ENCODE measurements at regions not wholly inside any gene's neighbourhood (a gene's known extent, or its start where the extent isn't known, plus 50 kb on each side); places are given as distances from the start of the nearest gene placed in this dataset.

GRCh38 chr13:90453342-90453741 is 894.1 kb upstream of the MIR17HG start:
- Histone ChIP-seq H3K4me1 (ENCODE audit: insufficient read depth, low read length, poor library complexity, severe bottlenecking) (no peaks in the 10 kb centered on the region), H3K27me3 (replicated peaks; ENCODE audit: insufficient read depth, low read depth, low read length, poor library complexity) (no peaks in the 10 kb centered on the region), H3K9me3 (ENCODE audit: low read depth, low read length, poor library complexity, severe bottlenecking) (no peaks in the 10 kb centered on the region), H3K4me3 (ENCODE audit: low read depth, low read length, poor library complexity, severe bottlenecking) (no peak overlapping the region), H3K27ac (ENCODE audit: low read depth, low read length, poor library complexity, severe bottlenecking) (no peak overlapping the region), H3K36me3 (ENCODE audit: insufficient read depth, low read length, poor library complexity, severe bottlenecking) (no peaks in the 10 kb centered on the region)
- no peak for TF ChIP-seq CTCF (conservative IDR thresholded peaks at IDR 0.05; ENCODE audit: low read depth, low read length)
- TF ChIP-seq EZH2 (IDR thresholded peaks at IDR 0.05; ENCODE audit: borderline replicate concordance, low read depth, low read length, poor library complexity, severe bottlenecking): no peak
- ChIA-PET CTCF (no interaction called here), POLR2A (ENCODE audit: low non-redundant PET) (no interaction called here)
- no peak for DNase-seq (ENCODE audit: low spot score)
- BruUV-seq (replicated peaks): no TSS peak
- intact Hi-C loops (cut with micrococcal nuclease; ENCODE audit: unreplicated experiment): no loop called here

GRCh38 chr13:90454002-90454636 is 893.4 kb upstream of the MIR17HG start:
- intact Hi-C loops (cut with micrococcal nuclease; ENCODE audit: unreplicated experiment): no loop called here
- DNase-seq (ENCODE audit: low spot score): no peak
- Histone ChIP-seq H3K4me3 (ENCODE audit: low read depth, low read length, poor library complexity, severe bottlenecking) (no peak overlapping the region), H3K4me1 (ENCODE audit: insufficient read depth, low read length, poor library complexity, severe bottlenecking) (no peaks in the 10 kb centered on the region), H3K27ac (ENCODE audit: low read depth, low read length, poor library complexity, severe bottlenecking) (no peak overlapping the region), H3K36me3 (ENCODE audit: insufficient read depth, low read length, poor library complexity, severe bottlenecking) (no peaks in the 10 kb centered on the region), H3K9me3 (ENCODE audit: low read depth, low read length, poor library complexity, severe bottlenecking) (no peaks in the 10 kb centered on the region), H3K27me3 (replicated peaks; ENCODE audit: insufficient read depth, low read depth, low read length, poor library complexity) (no peaks in the 10 kb centered on the region)
- CTCF ChIA-PET: no interaction called here
- no peak for TF ChIP-seq CTCF (conservative IDR thresholded peaks at IDR 0.05; ENCODE audit: low read depth, low read length)
- TF ChIP-seq EZH2 (IDR thresholded peaks at IDR 0.05; ENCODE audit: borderline replicate concordance, low read depth, low read length, poor library complexity, severe bottlenecking): no peak
- no TSS peak for BruUV-seq (replicated peaks)
- POLR2A ChIA-PET (ENCODE audit: low non-redundant PET): no interaction called here

- intact Hi-C loops (cut with micrococcal nuclease; ENCODE audit: unreplicated experiment): no loop called here
- H3K4me1 ChIP-seq (ENCODE audit: insufficient read depth, low read length, poor library complexity, severe bottlenecking): no peaks in the 10 kb centered on the region
- H3K27me3 ChIP-seq (replicated peaks; ENCODE audit: insufficient read depth, low read depth, low read length, poor library complexity): no peaks in the 10 kb centered on the region
- TF ChIP-seq CTCF (conservative IDR thresholded peaks at IDR 0.05; ENCODE audit: low read depth, low read length) (no peak), EZH2 (IDR thresholded peaks at IDR 0.05; ENCODE audit: borderline replicate concordance, low read depth, low read length, poor library complexity, severe bottlenecking) (no peak)
- H3K4me3 ChIP-seq (ENCODE audit: low read depth, low read length, poor library complexity, severe bottlenecking): no peak overlapping the region
- DNase-seq (ENCODE audit: low spot score): no peak
- BruUV-seq (replicated peaks): no TSS peak
- no peaks in the 10 kb centered on the region for H3K9me3 ChIP-seq (ENCODE audit: low read depth, low read length, poor library complexity, severe bottlenecking)
- no peak overlapping the region for H3K27ac ChIP-seq (ENCODE audit: low read depth, low read length, poor library complexity, severe bottlenecking)
- CTCF ChIA-PET: no interaction called here
- POLR2A ChIA-PET (ENCODE audit: low non-redundant PET): no interaction called here
- no peaks in the 10 kb centered on the region for H3K36me3 ChIP-seq (ENCODE audit: insufficient read depth, low read length, poor library complexity, severe bottlenecking)
Observed at GRCh38 chr13:90455067-90455466, 892.4 kb upstream of the MIR17HG start.

Measured in A673 (cell line).